ENCODE measurements at regions not wholly inside any gene's neighbourhood (a gene's known extent, or its start where the extent isn't known, plus 50 kb on each side); places are given as distances from the start of the nearest gene placed in this dataset.

GRCh38 chr20:21632031-21632734 lies 73.3 kb upstream of the PAX1 start:
- DNase-seq (ENCODE audit: low spot score, unreplicated experiment) = no peak
- no peak for TF ChIP-seq CTCF (IDR thresholded peaks at IDR 0.05; ENCODE audit: unreplicated experiment)

GRCh38 chr20:21628800-21629199 lies 76.7 kb upstream of the PAX1 start:
- Mint-ChIP-seq H3K4me1 (ENCODE audit: low read depth) (no peaks in the 10 kb centered on the region), H3K36me3 (ENCODE audit: insufficient read depth) (no peaks in the 10 kb centered on the region), H3K27me3 (peaks cover 47% of the 10 kb centered on the region), H3K27ac (no peak overlapping the region), H3K4me3 (ENCODE audit: low read depth) (no peak overlapping the region), H3K9me3 (ENCODE audit: low read depth) (peaks cover 6% of the 10 kb centered on the region)
- DNase-seq (ENCODE audit: low spot score, unreplicated experiment) = no peak
- TF ChIP-seq CTCF (IDR thresholded peaks at IDR 0.05; ENCODE audit: unreplicated experiment) = no peak

More at GRCh38 chr20:21632031-21632734, 73.3 kb upstream of the PAX1 start:
- Mint-ChIP-seq H3K27ac (no peak overlapping the region), H3K36me3 (ENCODE audit: insufficient read depth) (no peaks in the 10 kb centered on the region), H3K4me3 (ENCODE audit: low read depth) (no peak overlapping the region), H3K9me3 (ENCODE audit: low read depth) (no peaks in the 10 kb centered on the region), H3K27me3 (peaks cover 50% of the 10 kb centered on the region), H3K4me1 (ENCODE audit: low read depth) (no peaks in the 10 kb centered on the region)

GRCh38 chr20:21623781-21624094 lies 81.7 kb upstream of the PAX1 start:
- no peak overlapping the region for H3K4me3 Mint-ChIP-seq (ENCODE audit: low read depth)
- TF ChIP-seq CTCF (IDR thresholded peaks at IDR 0.05; ENCODE audit: unreplicated experiment) = no peak
- DNase-seq (ENCODE audit: low spot score, unreplicated experiment) = no peak
- no peaks in the 10 kb centered on the region for H3K4me1 Mint-ChIP-seq (ENCODE audit: low read depth)
- H3K27me3 Mint-ChIP-seq = peaks cover 48% of the 10 kb centered on the region
- H3K36me3 Mint-ChIP-seq (ENCODE audit: insufficient read depth) = no peaks in the 10 kb centered on the region
- no peak overlapping the region for H3K27ac Mint-ChIP-seq
- peaks cover 6% of the 10 kb centered on the region for H3K9me3 Mint-ChIP-seq (ENCODE audit: low read depth)

GRCh38 chr20:21623074-21623780 lies 82.2 kb upstream of the PAX1 start:
- H3K4me1 Mint-ChIP-seq (ENCODE audit: low read depth) = no peaks in the 10 kb centered on the region
- peaks cover 45% of the 10 kb centered on the region for H3K27me3 Mint-ChIP-seq
- H3K27ac Mint-ChIP-seq = no peak overlapping the region
- no peaks in the 10 kb centered on the region for H3K36me3 Mint-ChIP-seq (ENCODE audit: insufficient read depth)
- DNase-seq (ENCODE audit: low spot score, unreplicated experiment) = no peak
- H3K9me3 Mint-ChIP-seq (ENCODE audit: low read depth) = peaks cover 6% of the 10 kb centered on the region
- no peak for TF ChIP-seq CTCF (IDR thresholded peaks at IDR 0.05; ENCODE audit: unreplicated experiment)
- no peak overlapping the region for H3K4me3 Mint-ChIP-seq (ENCODE audit: low read depth)

- H3K27ac Mint-ChIP-seq = no peak overlapping the region
- DNase-seq (ENCODE audit: low spot score, unreplicated experiment) = no peak
- peaks cover 6% of the 10 kb centered on the region for H3K9me3 Mint-ChIP-seq (ENCODE audit: low read depth)
- TF ChIP-seq CTCF (IDR thresholded peaks at IDR 0.05; ENCODE audit: unreplicated experiment) = no peak
- H3K36me3 Mint-ChIP-seq (ENCODE audit: insufficient read depth) = no peaks in the 10 kb centered on the region
- no peaks in the 10 kb centered on the region for H3K4me1 Mint-ChIP-seq (ENCODE audit: low read depth)
- no peak overlapping the region for H3K4me3 Mint-ChIP-seq (ENCODE audit: low read depth)
- peaks cover 47% of the 10 kb centered on the region for H3K27me3 Mint-ChIP-seq
Observed at GRCh38 chr20:21622097-21622857, 83.2 kb upstream of the PAX1 start.

Measured in progenitor cell of endocrine pancreas (in vitro differentiated cells).